DMS79 (cell line): ENCODE measurements at regions not wholly inside any gene's neighbourhood (a gene's known extent, or its start where the extent isn't known, plus 50 kb on each side); places are given as distances from the start of the nearest gene placed in this dataset.
"Not testable (repeated sequence)": the region's sequence is repeated elsewhere in the genome, so short reads cannot be mapped to it uniquely, and the experiment has no call there.

Experiments
- DNase-seq: peaks from one replicate; lab custom pipeline; 2025; lab: John Stamatoyannopoulos, UW

- DNase-seq: not testable (repeated sequence)
Measured at GRCh38 chr6:67878216-67878615, 756.9 kb upstream of the ADGRB3 start.

- DNase-seq: no peak
Measured at GRCh38 chr6:67877288-67877687, 757.8 kb upstream of the ADGRB3 start.

- DNase-seq: no peak
Measured at GRCh38 chr6:67875877-67876383, 759.2 kb upstream of the ADGRB3 start.

- DNase-seq: no peak
Measured at GRCh38 chr6:67870321-67870720, 764.8 kb upstream of the ADGRB3 start.

GRCh38 chr6:67863346-67863745 is 771.7 kb upstream of the ADGRB3 start:
- no peak for DNase-seq

- DNase-seq: no peak
Measured at GRCh38 chr6:67854098-67854497, 781.0 kb upstream of the ADGRB3 start.

- no peak for DNase-seq
Measured at GRCh38 chr6:67839818-67840217, 795.3 kb upstream of the ADGRB3 start.

- DNase-seq: no peak
Measured at GRCh38 chr6:67825201-67825895, 809.7 kb upstream of the ADGRB3 start.

- no peak for DNase-seq
Measured at GRCh38 chr6:67818322-67818721, 816.8 kb upstream of the ADGRB3 start.

GRCh38 chr6:67815623-67816022 is 819.5 kb upstream of the ADGRB3 start:
- DNase-seq: no peak

GRCh38 chr6:67814262-67814661 is 820.8 kb upstream of the ADGRB3 start:
- DNase-seq: no peak

GRCh38 chr6:67812693-67813092 is 822.4 kb upstream of the ADGRB3 start:
- no peak for DNase-seq

GRCh38 chr6:67812125-67812524 is 823.0 kb upstream of the ADGRB3 start:
- no peak for DNase-seq

- no peak for DNase-seq
Measured at GRCh38 chr6:67811239-67812037, 823.6 kb upstream of the ADGRB3 start.

- not testable (repeated sequence) for DNase-seq
Measured at GRCh38 chr6:67804808-67805207, 830.3 kb upstream of the ADGRB3 start.

- no peak for DNase-seq
Measured at GRCh38 chr6:67802771-67803170, 832.3 kb upstream of the ADGRB3 start.

- DNase-seq: no peak
Measured at GRCh38 chr6:67792996-67793395, 842.1 kb upstream of the ADGRB3 start.

GRCh38 chr6:67790569-67790968 is 844.5 kb upstream of the ADGRB3 start:
- no peak for DNase-seq

GRCh38 chr6:67787119-67787518 is 848.0 kb upstream of the ADGRB3 start:
- DNase-seq: not testable (repeated sequence)

- no peak for DNase-seq
Measured at GRCh38 chr6:67779876-67780275, 855.2 kb upstream of the ADGRB3 start.

- no peak for DNase-seq
Measured at GRCh38 chr6:67775333-67775732, 859.7 kb upstream of the ADGRB3 start.

- DNase-seq: no peak
Measured at GRCh38 chr6:67768972-67769371, 866.1 kb upstream of the ADGRB3 start.
